GM18867 (cell line): ENCODE measurements at regions not wholly inside any gene's neighbourhood (a gene's known extent, or its start where the extent isn't known, plus 50 kb on each side); places are given as distances from the start of the nearest gene placed in this dataset.
"Not testable (repeated sequence)": the region's sequence is repeated elsewhere in the genome, so short reads cannot be mapped to it uniquely, and the experiment has no call there.

Experiments
- ATAC-seq: cut with Tn5 transposase; IDR thresholded peaks from one replicate; pipeline ENCODE4 v1.9.1; 2021; ENCODE audit warnings: mild to moderate bottlenecking, moderate library complexity; ENCODE audit not compliant: unreplicated experiment

GRCh38 chr12:93078577-93078976 is 149.5 kb upstream of the EEA1 start:
- no peak for ATAC-seq

GRCh38 chr12:93079271-93079670 is 150.2 kb upstream of the EEA1 start:
- ATAC-seq: no peak

- ATAC-seq: no peak
These were observed 150.9 kb upstream of the EEA1 start for GRCh38 chr12:93079976-93080375.

GRCh38 chr12:93080452-93080851 is 151.4 kb upstream of the EEA1 start:
- no peak for ATAC-seq

GRCh38 chr12:93080994-93081809 is 152.1 kb upstream of the EEA1 start:
- ATAC-seq: no peak

GRCh38 chr12:93081810-93082165 is 152.7 kb upstream of the EEA1 start:
- no peak for ATAC-seq

- no peak for ATAC-seq
These were observed 156.5 kb upstream of the EEA1 start for GRCh38 chr12:93085383-93086287.

GRCh38 chr12:93086288-93086727 is 157.2 kb upstream of the EEA1 start:
- ATAC-seq: no peak

GRCh38 chr12:93087840-93088610 is 158.9 kb upstream of the EEA1 start:
- ATAC-seq: no peak

- no peak for ATAC-seq
These were observed 160.9 kb upstream of the EEA1 start for GRCh38 chr12:93089805-93090569.

- no peak for ATAC-seq
These were observed 161.7 kb upstream of the EEA1 start for GRCh38 chr12:93090731-93091172.

- no peak for ATAC-seq
These were observed 163.0 kb upstream of the EEA1 start for GRCh38 chr12:93091886-93092648.

GRCh38 chr12:93092649-93092945 is 163.5 kb upstream of the EEA1 start:
- no peak for ATAC-seq

GRCh38 chr12:93093243-93093642 is 164.1 kb upstream of the EEA1 start:
- ATAC-seq: no peak

- not testable (repeated sequence) for ATAC-seq
These were observed 165.1 kb upstream of the EEA1 start for GRCh38 chr12:93094222-93094621.

GRCh38 chr12:93094988-93095737 is 166.1 kb upstream of the EEA1 start:
- ATAC-seq: peak; percentile 95

GRCh38 chr12:93097417-93097816 is 168.3 kb upstream of the EEA1 start:
- ATAC-seq: no peak

GRCh38 chr12:93098077-93098476 is 169.0 kb upstream of the EEA1 start:
- peak; percentile 34 for ATAC-seq

GRCh38 chr12:93099792-93100191 is 170.7 kb upstream of the EEA1 start:
- ATAC-seq: no peak
